HG03439 (cell line): ENCODE measurements at regions not wholly inside any gene's neighbourhood (a gene's known extent, or its start where the extent isn't known, plus 50 kb on each side); places are given as distances from the start of the nearest gene placed in this dataset.
"Not testable (repeated sequence)": the region's sequence is repeated elsewhere in the genome, so short reads cannot be mapped to it uniquely, and the experiment has no call there.

ENCODE experiments used
- ATAC-seq: cut with Tn5 transposase; IDR thresholded peaks from one replicate; pipeline ENCODE4 v1.9.1; 2021; ENCODE audit warnings: mild to moderate bottlenecking, moderate library complexity; ENCODE audit not compliant: unreplicated experiment

DNA sequence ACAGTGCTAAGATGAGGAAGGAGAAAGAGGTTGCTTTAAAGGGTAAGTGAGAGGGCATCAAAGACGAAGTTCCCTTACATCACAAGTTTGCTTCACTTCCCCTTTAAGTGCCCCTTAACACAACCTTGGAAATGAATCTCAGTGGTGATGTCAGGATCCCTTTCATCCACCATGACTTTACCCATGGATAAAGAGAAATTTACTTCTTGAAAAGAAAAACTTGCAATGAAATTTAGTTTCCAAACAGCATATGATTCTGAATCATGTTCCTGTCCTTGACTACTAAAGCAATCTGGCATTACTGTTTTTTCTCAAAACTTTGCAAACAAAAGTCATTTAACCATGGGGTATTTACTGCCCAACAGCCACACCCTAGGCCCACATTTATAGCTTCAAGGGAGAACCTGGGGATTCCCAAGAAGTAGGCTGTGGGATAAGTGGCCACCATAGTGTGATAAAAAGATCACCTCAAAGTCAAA lies 135.9 kb downstream of the ITGB8 start:
- ATAC-seq, result no peak

DNA sequence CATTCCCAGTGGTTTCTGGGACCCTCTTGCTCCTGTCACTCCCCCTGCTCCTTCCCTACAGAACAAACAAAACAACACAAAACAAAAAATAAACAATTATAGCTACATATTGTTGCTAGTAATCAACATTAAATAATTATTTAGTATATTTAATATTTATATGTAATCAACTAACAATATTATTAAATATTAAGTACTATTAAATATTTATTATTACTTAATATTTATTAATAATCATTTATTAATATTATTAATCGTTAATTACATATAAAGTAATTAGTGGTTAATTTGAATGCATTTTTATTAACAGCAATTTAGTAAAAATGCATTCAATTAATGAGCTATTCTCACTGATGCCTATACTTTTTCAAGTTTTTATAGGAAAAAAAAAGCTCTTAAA lies 139.4 kb downstream of the ITGB8 start:
- no peak for ATAC-seq

DNA sequence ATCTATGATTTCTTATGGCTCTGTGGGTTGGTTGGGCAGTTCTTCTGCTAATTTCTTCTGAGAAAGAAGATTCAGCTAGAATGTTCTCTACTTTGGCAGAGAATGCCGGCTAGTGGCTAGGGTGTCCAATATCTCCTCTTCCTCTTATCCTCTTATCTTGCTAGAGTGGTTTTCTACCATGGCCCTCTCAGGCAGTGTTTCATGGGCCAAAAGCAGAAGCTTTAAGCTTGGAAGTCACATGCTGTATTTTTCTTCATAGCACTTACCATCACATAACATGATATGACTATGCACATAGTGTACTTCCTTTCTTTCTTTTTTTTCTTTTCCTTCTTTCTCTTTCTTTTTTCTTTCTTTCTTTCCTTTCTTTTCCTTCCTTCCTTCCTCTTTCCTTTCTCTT lies 140.0 kb downstream of the ITGB8 start:
- no peak for ATAC-seq

DNA sequence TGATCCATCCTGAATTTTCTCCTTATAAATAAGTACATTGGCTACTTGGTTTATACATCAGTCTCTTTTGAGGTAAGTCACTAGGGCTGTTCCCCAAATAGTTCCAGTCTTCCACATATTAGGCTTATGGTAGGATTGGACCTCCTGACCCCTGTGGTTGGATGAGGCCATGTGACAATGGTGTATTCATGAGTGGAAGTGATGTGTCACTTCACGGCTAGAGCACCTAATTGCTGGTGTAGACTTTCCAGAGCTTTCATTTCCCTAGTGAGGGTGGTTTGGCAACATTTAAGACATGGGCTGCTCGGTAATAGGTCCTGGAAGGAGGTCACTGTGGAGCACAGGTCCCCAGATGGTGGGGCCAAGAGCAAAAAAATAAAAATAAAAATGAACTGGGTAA lies 141.2 kb upstream of the ABCB5 start:
- no peak for ATAC-seq

DNA sequence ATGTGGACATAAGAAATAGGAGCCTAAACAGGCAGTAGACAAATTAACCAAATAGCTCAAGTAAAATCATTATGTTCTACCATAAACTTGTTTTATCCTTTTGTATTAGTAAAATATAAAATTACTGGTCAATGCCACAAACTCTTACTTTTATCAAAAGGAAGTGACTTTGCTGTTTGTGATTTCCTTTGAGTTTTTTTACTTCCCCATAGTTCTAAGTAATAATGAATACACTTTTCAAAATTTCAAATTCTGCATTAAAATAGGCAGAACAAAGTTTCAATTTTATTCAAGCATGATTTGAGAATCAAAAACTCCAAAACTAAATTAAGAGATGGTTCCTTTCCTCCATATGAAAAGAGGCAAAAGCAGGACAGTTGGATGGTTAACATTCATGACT lies 139.7 kb upstream of the ABCB5 start:
- ATAC-seq, result no peak

DNA sequence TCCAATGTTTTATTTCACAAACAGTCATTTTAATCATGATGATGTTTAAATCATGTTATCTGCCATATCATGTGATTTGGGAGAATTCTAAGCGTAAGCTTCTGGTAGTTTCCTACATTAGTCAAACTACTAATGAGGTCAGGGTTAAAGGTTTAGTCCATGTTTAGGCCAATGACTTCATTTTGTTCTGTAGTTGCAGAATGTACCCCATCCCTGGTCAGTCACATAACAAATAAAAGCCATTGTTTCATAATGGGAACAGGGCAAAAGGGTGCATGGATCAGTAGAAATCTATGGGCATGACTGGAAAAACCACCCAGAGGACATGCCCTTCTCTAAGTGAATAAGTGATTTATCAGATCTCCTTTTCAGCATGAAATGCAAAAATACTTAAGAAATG lies 138.4 kb upstream of the ABCB5 start:
- no peak for ATAC-seq

DNA sequence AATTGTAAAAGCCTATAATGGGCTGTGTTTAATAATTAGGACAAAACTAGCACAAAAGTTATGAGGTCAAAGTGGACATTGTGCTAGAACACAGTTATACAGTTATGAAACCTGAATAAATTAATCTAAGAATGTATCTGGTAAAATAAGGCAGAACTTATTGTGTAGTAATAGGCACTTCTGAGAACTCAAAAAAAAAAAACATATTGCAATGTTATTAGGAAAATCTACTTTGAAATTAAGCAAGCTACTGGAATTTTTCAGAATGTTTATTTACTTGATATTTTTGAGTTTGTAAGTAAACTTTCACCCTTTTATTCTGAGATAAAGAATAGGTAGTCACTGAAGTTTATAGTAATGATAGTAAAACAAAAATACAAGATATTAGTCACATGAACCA lies 135.8 kb upstream of the ABCB5 start:
- no peak for ATAC-seq

DNA sequence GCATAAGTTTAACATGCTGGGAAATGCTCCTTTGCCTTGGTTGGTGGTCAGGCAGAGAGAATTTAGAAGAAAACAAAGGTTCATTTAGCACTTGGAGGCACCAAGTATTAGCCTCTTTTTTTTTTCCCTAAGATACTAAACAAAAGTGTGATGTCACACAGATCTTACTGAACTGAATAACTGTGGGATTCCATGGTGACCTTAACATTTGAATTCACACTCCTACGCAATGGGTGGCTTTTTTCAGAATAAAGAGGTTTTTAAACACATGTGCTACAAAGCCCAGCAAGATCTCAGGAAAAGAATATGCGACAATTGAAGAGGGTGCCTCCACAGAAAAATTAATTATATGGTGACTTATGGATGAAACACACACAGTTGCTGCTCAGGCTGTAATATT lies 133.4 kb upstream of the ABCB5 start:
- no peak for ATAC-seq

DNA sequence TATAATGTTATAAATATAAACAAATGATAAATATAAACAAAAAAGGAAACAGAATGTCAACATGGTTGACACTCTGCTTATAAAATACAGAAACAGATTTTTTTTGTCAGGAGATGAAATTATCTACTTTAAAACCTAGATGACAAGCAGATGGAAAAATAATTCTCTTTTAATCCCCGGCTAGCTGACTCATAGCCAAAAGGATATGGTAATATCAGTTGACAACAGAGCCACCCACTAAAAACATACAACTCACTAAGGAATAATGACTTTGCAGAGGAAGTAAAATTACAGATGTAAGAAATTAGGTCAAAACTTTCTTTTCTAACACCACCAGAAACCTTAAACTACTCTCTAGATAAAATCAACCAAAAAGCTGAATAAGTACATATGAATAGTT lies 131.1 kb upstream of the ABCB5 start:
- ATAC-seq, result no peak

DNA sequence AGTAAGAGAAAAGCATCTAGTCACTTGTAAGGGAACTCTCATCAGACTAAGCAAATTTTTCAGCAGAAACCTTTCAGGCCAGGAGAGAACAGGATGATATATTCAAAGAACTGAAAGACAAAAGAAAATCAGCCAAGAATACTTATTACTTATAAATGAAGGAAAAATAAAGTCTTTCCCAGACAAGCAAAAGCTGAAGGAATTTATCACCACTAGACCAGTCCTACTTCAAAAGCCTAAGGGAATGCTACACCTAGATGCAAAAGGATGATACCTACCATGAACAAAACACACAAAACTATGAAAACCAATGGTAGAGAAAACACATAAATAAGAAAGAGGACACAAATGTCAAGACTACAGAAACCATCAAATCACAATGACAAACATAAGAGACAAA lies 126.6 kb upstream of the ABCB5 start:
- ATAC-seq, result no peak

DNA sequence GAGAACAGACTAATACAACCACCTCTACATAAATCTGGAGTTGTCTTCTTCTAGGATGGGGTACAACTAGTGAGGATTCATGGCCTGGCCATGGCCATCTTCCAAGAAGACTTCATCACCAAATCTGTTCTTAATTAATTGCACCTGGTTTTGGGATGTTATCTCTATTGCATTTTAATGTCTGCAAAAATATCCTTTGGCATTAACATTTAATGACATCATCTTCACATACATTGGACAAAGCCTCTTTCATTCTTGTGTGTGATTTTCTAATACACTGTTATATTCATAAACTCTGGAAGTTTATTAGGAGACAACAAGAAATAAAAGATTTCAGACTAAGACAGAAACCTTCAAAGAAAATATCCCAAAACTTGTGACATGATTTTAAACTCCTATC lies 124.2 kb upstream of the ABCB5 start:
- no peak for ATAC-seq

DNA sequence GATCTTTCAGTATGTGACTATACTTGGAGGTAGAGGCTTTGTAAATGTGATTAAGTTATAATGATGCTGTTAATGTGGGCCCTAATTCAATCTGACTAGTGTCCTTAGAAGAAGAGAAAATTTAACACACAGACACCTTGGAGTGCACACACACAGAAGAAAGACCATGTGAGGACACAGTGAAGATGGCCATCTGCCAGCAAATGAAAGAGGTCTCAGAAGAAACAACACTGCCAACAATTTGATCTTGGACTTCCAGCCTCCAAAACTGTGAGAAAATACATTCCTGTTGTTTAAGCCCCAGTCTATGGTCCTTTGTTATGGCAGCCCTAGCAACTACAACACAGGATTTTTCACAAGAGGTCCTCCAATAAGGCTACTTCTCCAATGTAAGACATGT lies 120.9 kb upstream of the ABCB5 start:
- ATAC-seq, result no peak

DNA sequence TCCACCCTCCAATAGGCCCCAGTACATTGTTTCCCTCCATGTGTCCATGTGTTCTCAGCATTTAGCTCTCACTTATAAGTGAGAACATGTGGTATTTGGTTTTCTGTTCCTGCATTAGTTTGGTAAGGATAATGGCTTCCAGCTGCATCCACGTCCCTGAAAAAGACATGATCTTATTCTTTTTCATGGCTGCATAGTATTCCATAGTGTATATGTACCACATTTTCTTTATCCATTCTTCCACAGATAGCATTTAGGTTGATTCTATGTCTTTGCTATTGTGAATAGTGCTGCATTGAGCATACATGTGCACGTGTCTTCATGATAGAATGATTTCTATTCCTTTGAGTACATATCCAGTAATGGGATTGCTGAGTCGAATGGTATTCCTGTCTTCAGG lies 114.0 kb upstream of the ABCB5 start:
- ATAC-seq, result not testable (repeated sequence)

DNA sequence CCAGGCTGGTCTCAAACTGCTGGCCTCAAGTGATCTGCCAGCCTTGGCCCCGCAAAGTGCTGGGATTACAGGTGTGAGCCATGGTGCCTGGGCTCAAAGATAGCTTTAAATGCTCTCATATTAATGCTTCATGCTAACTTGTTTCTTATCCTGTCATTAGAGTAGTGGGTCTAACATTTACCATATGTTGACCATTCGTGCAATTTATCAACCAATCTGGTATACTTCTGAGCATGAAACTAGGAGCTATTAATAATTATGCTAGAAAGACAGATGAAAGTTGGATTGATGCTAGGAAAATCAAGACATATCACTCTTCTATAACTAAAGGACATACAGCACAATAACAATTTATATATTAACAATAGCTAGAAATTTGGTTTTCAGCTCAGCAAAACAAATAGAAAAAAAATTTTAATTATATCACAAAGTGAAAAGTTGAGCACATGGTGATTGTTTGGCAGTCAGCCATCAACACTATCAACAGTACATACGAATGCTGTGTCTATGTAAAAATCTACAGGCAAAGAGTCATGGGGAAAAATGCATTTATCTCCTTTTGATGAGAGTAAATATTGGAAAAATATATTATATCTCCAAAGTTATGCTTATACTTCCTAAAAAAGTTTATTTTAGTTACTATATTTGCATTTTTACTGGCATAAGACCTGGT lies 112.1 kb upstream of the ABCB5 start:
- no peak for ATAC-seq

DNA sequence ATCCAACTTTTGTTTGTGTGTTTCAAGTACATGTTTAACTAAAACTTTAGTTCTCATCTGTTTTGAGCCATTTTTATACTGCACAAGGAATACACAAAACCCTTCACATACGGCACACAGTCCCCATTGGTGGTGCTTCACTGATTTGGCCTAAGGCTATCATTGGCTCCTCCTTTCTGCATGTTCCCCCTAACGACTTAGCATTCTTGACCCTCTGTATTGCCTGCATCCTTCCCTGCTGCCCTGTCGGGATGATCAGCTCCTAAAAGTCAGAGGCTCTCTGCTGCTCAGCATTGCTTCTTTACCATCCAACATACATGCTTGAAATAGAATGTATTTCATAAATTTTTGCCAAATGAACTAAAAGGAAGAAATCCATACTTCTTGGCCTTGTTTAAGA lies 111.4 kb upstream of the ABCB5 start:
- no peak for ATAC-seq

DNA sequence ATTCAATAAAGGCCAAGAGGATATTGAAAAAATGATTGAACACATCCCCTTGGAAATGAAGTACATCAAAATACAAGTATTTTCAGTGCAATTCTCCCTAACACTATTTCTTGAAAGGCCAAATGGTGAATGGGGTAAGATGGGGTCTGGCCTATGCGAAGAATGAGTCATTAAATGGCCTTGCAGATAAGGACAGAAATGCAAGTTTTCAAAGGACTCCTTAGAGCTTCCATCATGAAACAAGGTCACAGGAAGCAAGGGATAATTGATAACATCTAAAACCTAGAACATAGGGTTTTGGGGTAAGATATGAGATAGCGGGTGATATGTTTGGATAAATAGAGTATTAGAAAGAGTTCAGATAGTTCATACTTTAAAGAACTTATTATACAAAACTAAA lies 109.3 kb upstream of the ABCB5 start:
- no peak for ATAC-seq

DNA sequence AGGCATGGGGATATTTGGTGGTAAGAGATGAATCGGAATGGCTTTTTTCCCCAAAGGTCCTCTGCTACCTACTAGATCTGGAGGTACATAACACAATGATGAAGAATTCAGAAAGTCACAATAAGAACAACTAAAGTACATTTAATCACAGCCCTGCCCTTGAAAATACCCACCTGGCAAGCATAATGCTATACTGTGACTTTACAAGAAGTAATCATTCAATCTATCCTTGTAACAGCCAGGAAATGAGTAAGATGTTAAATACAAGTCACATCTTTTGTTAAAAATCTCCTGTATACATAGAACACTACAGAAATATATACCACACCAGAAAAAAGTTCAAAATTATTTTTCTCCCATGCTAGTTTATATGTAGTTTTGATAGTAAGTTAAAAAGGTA lies 108.3 kb upstream of the ABCB5 start:
- ATAC-seq, result no peak

DNA sequence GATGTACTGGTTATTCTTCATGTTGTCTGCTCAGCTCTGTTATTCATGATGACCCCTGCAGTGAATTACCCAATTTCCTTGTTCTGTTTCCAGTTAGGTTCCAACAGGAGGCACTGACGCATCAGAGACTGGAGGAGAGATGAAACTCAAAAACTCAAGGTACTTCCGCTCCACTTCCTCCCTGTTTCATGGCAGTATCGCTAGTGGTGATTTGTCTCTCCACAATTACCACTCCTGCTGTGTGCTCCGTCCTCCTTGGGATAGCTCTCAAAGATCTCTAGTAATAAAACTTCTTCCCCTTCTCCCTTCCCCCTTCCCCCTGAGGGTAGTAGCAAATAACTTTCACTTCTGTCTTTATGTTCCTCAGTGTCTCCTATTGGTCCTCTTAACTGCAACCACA lies 107.4 kb upstream of the ABCB5 start:
- ATAC-seq, result no peak

DNA sequence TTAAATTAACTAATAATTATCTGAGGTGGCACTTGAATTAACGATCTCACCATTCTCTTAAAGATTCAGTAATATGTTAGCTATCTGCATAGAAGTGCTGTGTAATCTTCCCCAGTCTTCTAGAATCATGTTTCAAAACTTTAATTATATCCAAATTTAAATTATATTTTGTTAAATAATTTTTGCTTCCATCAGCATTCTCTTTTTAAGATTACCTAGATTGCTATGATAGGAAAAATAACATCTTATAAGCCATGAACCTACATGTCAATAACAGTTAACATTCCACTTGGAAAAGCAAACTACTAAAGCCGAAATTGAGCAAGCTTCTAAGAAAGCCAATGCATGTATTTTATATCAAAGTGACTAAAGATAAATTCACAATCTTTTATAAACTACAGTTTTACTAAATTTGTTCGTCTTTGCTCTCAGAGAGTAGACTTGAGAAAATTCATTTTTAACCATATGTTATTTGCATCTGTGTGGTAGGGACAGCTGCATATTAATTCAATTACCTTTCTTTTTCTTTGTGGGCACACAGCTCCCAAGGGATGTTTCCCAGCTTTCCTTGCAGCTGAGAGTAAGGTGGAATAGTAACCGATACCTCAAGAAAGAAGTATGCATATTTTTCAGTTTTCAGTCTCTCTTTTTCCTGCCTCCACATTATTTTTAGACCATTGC lies 105.4 kb upstream of the ABCB5 start:
- ATAC-seq, result no peak

DNA sequence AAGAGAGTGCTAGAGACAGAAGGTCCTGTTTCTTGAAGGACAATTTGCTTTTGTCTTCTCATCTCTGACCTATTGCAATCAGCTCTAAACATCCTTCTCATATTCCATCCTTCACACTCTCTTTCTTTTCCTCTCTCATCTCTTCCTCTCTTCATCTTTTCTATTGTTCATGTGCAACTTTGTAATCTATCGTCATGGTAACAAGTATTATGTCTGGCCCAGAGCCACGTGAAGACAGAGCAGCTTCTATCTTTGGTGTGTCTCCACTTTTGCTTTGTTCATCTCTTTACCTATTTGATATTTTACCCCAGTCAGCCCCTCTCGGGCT lies 104.9 kb upstream of the ABCB5 start:
- no peak for ATAC-seq

DNA sequence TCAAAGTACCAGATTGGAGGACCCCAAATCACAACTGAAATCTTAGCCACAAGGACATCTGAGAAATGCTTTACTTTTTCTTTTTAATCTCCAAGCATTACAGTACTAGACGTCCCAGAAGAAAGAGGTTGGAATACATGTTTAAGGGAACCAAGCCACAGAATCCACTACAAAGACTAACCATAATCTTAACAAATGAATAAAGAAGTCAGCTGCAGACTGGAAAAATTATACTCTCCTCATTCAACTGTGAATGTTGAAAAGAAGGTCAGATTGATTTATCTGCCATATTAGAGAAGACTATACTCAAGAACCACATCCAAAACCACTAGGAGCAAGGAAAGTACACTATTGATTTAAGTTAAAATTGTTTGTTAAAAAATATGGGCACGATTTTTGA lies 102.1 kb upstream of the ABCB5 start:
- no peak for ATAC-seq

DNA sequence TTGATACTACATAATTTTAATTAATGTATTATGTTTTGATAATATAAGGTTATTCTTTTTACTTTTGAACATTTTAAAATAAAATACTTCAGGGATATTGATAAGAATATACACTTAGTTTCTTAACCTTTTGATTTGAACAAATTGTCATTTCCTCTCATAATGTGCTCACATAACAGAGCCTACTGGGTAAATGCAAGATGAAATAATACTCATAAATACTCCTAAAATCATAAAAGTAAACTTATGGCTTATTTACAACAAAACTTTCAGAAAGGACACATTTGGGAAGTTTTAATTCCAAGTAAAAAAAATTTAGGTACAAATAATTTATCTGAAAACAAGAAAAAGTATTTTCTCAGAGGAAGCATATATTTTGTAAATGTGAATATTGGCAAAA lies 101.6 kb upstream of the ABCB5 start:
- no peak for ATAC-seq

DNA sequence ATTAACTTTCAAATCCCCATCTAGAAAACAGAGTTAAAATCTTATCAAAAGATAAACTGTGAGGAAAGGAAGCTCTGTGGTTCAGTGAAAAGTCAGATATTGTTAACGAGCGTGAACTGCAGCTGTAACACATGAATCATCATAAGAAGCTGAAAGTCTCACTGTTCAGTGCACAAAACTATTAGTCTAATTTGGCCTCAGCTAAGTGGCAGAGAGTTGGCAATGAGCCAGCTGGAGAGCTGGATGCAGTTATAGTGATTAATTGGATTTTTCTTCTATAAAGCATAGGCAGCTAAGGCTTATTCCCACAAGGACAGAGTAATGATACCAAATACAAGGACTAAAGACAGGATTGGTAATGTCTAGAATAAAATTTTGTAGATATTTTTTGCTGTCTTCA lies 101.1 kb upstream of the ABCB5 start:
- no peak for ATAC-seq
